ENCODE measurements at regions not wholly inside any gene's neighbourhood (a gene's known extent, or its start where the extent isn't known, plus 50 kb on each side); places are given as distances from the start of the nearest gene placed in this dataset.
"Not testable (repeated sequence)": the region's sequence is repeated elsewhere in the genome, so short reads cannot be mapped to it uniquely, and the experiment has no call there.

DNA sequence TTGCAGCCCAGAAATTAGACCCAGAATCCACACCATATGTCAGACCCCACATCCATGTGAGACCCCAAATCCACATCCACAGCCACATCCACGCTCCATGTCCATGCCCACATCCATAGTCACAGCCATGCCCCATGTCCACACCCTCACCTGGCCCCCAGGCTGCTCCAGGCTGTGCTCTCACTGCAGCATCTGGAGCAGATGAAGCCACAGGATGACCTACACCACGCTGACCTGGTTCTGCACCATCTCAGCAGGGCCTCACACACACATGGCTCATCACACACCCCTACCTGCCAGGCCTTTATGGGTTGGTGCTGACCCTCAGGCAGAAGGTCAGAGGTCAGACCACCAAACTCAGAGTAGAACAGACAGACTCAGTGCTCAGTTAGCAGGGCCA lies 660.0 kb upstream of the DEFB115 start:
- TF ChIP-seq, protein P1, sequence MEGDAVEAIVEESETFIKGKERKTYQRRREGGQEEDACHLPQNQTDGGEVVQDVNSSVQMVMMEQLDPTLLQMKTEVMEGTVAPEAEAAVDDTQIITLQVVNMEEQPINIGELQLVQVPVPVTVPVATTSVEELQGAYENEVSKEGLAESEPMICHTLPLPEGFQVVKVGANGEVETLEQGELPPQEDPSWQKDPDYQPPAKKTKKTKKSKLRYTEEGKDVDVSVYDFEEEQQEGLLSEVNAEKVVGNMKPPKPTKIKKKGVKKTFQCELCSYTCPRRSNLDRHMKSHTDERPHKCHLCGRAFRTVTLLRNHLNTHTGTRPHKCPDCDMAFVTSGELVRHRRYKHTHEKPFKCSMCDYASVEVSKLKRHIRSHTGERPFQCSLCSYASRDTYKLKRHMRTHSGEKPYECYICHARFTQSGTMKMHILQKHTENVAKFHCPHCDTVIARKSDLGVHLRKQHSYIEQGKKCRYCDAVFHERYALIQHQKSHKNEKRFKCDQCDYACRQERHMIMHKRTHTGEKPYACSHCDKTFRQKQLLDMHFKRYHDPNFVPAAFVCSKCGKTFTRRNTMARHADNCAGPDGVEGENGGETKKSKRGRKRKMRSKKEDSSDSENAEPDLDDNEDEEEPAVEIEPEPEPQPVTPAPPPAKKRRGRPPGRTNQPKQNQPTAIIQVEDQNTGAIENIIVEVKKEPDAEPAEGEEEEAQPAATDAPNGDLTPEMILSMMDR (IDR thresholded peaks at IDR 0.05) = not testable (repeated sequence)
- TF ChIP-seq POLR2A (IDR thresholded peaks at IDR 0.05) = not testable (repeated sequence)

Measured in body of pancreas (tissue), 4 donors.